ENCODE measurements at regions not wholly inside any gene's neighbourhood (a gene's known extent, or its start where the extent isn't known, plus 50 kb on each side); places are given as distances from the start of the nearest gene placed in this dataset.

- CTCF ChIA-PET, result no interaction called here
- POLR2A ChIA-PET, result no interaction called here
Measured at GRCh38 chr7:41835976-41836530, 133.2 kb upstream of the INHBA start.

- ChIA-PET POLR2A (no interaction called here), CTCF (no interaction called here)
Measured at GRCh38 chr7:41834805-41835694, 132.2 kb upstream of the INHBA start.

GRCh38 chr7:41832941-41833340 is 130.1 kb upstream of the INHBA start:
- ChIA-PET CTCF (no interaction called here), POLR2A (no interaction called here)

- CTCF ChIA-PET, result no interaction called here
- POLR2A ChIA-PET, result no interaction called here
Measured at GRCh38 chr7:41830271-41830670, 127.4 kb upstream of the INHBA start.

- POLR2A ChIA-PET, result no interaction called here
- CTCF ChIA-PET, result no interaction called here
Measured at GRCh38 chr7:41828911-41829310, 126.0 kb upstream of the INHBA start.

GRCh38 chr7:41826641-41827040 is 123.8 kb upstream of the INHBA start:
- ChIA-PET CTCF (no interaction called here), POLR2A (no interaction called here)

GRCh38 chr7:41825927-41826480 is 123.1 kb upstream of the INHBA start:
- ChIA-PET CTCF (no interaction called here), POLR2A (no interaction called here)

GRCh38 chr7:41824284-41824683 is 121.4 kb upstream of the INHBA start:
- ChIA-PET CTCF (no interaction called here), POLR2A (no interaction called here)

- POLR2A ChIA-PET, result no interaction called here
- CTCF ChIA-PET, result no interaction called here
Measured at GRCh38 chr7:41822259-41822817, 119.4 kb upstream of the INHBA start.

GRCh38 chr7:41821521-41822213 is 118.8 kb upstream of the INHBA start:
- CTCF ChIA-PET, result no interaction called here
- POLR2A ChIA-PET, result no interaction called here

GRCh38 chr7:41820111-41820671 is 117.3 kb upstream of the INHBA start:
- ChIA-PET POLR2A (no interaction called here), CTCF (no interaction called here)

- ChIA-PET CTCF (no interaction called here), POLR2A (no interaction called here)
Measured at GRCh38 chr7:41819645-41820044, 116.8 kb upstream of the INHBA start.

- ChIA-PET CTCF (no interaction called here), POLR2A (no interaction called here)
Measured at GRCh38 chr7:41818765-41819398, 116.0 kb upstream of the INHBA start.

GRCh38 chr7:41817386-41817785 is 114.5 kb upstream of the INHBA start:
- POLR2A ChIA-PET, result no interaction called here
- CTCF ChIA-PET, result no interaction called here

GRCh38 chr7:41816111-41816510 is 113.2 kb upstream of the INHBA start:
- ChIA-PET POLR2A (no interaction called here), CTCF (no interaction called here)

- ChIA-PET POLR2A (no interaction called here), CTCF (no interaction called here)
Measured at GRCh38 chr7:41814888-41815287, 112.0 kb upstream of the INHBA start.

GRCh38 chr7:41813286-41813685 is 110.4 kb upstream of the INHBA start:
- ChIA-PET POLR2A (no interaction called here), CTCF (no interaction called here)

GRCh38 chr7:41811941-41812340 is 109.1 kb upstream of the INHBA start:
- ChIA-PET CTCF (no interaction called here), POLR2A (no interaction called here)

- POLR2A ChIA-PET, result no interaction called here
- CTCF ChIA-PET, result no interaction called here
Measured at GRCh38 chr7:41809940-41810576, 107.2 kb upstream of the INHBA start.

GRCh38 chr7:41809529-41809939 is 106.6 kb upstream of the INHBA start:
- POLR2A ChIA-PET, result no interaction called here
- CTCF ChIA-PET, result no interaction called here

All from activated CD8-positive, alpha-beta memory T cell treated with anti-CD3 and anti-CD28 coated beads for 36 hours (primary cell).